AG09319 (cell line): ENCODE measurements at regions not wholly inside any gene's neighbourhood (a gene's known extent, or its start where the extent isn't known, plus 50 kb on each side); places are given as distances from the start of the nearest gene placed in this dataset.
"Not testable (repeated sequence)": the region's sequence is repeated elsewhere in the genome, so short reads cannot be mapped to it uniquely, and the experiment has no call there.

Experiments used
- DNase-seq: peaks from one replicate; pipeline ENCODE4 v3.0.0-alpha.2; 2010; ENCODE audit warnings: low read depth; ENCODE audit errors: extremely low read depth
- TF ChIP-seq, protein P1 (sequence below): IDR thresholded peaks from 2 replicates; pipeline ENCODE4 v1.5.1; 2011; ENCODE audit warnings: low read depth, mild to moderate bottlenecking, inconsistent platforms, low read length, moderate library complexity

DNA sequence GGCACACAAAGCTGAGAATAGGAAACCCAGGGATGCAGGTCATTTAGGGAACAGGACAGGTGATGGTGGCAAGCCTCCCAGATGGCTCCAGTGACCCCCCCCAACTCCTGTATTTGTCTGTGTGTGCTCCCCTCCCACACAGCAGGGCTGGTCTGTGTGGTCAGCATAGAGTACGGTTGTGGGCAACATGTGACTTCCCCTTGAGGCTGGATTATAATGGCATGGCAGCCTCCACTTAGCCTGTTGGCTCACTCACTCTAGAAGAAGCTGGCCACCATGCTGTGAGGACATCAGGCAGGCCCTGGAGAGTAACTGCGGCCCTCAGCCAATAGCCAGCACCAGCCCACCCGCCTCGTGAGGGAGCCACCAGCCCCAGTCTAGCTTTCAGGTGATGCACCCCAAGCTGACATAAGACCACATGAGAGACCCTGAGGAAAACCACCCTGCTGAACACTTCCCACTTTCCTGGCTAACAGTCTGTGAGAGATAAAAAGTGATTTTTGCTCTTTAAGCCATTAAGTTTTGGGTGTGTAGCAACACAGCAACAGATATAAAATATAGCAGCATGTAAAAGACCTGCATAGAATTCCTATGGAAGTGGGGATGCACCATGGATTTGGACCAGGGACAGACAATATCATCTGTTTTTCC lies 151.3 kb downstream of the LAT start:
- not testable (repeated sequence) for DNase-seq

DNA sequence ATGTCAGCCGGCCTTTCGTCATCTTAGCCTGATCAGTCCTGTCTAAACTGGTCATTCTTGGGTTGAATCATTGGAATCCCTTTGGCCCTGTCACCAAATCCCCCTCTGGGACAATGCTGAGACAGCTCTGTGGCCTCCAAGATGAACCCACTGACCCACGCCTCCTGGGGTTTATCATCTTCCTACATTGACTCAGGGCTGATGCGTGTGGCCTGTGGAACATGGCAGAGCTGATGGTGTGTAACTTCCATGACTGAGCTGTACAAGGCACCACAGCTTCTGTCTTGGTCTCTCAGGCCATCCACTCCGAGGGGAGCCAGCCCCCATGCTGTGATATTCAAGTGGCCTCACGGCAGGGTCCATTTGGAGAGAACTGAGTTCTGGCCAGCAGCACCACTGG lies 150.2 kb downstream of the LAT start:
- DNase-seq, result not testable (repeated sequence)

DNA sequence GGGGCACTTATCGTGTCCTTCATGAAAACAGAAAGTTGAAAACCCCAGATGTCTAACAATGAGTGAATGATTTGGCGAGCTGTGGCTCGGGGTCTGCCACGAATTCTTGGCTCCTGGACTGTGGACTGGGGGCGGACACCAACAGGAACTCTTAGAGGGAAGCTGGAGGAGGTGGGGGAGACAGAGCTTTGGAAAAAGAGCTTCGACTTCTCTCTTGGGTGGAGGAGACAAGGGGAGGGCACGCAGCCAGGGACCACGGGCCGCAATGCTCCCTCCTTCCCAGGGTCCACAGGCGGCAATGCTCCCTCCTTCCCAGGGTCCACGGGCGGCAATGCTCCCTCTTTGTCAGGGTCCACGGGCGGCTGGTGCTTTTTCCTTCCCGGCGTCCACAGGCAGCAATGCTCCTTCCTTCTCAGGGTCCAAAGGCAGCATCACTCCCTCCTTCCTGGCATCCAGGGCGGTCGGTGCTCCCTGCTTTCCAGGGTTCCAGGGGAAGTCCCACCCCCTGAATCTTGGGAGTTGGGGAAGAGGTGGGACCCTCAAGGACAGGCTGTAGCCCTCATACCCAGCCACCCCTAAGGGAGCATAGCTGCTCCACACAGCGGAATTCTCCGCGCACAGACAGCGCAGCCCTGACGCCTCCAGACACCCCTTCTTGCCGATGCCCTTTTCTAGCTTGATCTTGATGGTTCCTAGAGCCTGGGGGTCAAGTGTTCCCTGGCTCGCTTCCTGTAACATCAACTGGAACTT lies 149.0 kb downstream of the LAT start:
- not testable (repeated sequence) for DNase-seq

DNA sequence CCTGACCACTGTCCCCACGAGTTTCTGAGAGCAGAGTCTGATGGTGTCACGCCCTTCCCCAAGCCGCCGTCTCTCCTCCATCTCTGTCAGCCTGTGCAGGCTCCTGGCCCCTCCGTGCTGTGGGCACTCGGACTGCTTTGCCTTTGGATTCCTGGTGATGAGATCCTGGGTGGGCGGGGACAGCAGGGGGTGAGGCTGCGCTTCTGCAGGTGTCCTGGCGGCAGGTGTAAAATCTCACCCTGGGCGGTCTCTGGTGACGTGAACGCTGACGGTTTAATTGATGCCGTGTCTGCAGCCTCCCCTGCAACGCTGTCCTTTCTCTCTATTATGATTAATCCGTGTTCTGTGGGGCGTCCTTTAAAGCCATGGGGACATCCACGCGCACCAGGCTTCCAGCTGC lies 148.0 kb downstream of the LAT start:
- not testable (repeated sequence) for DNase-seq

DNA sequence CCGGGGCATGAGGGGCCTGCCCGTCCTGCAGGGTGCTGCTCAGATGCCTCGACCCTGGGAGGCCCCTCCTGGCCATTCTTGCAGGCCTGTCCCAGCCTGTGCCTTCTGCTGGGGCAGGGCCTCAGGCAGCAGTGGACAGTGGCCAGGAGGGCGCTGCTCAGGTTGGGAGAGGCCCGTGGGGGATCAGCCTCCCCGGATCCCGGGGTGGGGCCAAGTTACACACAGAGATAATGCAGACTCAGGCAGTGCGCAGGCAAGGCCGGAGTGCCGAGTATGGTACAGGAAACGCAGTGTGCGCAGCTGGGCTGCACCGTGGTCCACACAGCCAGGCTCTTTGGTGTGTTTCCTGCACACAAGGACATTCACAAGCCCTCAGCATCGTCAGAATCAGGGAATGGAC lies 147.6 kb downstream of the LAT start:
- not testable (repeated sequence) for DNase-seq

DNA sequence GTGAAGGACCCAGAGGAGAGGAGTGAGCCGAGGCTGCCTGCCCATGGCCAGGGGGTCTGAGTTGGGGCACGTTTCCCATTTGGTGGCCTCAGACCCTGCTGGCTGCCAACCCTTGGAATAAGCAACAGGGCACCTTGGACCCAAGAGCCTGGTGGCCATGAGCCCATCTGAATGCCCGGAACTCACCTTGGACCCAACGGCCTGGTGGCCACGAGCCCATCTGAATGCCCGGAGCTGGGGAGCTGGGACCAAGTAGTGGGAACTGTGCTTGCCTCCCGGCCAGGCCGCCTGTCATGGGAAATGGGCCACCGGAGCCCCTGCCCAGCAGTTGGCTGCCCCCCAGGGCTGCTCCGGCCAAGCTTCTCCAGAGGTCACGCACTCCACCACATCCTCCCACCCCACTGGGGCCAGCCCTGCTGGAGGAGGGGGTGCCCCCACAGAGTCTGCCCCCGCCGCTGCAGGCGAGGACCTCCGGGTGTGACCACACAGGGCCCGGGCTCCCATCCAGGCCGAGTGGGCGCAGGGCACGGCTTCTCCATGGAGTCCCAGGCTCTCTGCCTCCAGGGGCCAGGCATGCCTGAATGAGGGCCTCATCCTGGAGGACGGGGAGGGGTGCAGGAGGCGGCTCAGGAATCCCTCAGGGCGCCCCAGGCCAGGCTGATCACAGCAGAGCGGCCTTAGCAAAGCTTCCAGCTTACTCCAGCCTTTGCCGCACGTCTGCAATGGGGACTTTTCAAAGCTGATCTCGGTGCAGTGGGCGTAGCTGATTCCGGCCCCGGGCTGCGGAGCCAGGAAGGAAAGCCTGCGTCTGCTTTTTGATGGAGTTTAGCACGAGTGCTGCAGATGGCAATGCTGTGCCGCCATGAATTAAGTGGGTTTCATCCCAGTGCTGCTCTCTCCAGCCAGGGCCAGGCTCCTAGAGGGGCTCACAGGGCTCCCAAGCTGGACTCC lies 146.3 kb downstream of the LAT start:
- DNase-seq, result not testable (repeated sequence)

DNA sequence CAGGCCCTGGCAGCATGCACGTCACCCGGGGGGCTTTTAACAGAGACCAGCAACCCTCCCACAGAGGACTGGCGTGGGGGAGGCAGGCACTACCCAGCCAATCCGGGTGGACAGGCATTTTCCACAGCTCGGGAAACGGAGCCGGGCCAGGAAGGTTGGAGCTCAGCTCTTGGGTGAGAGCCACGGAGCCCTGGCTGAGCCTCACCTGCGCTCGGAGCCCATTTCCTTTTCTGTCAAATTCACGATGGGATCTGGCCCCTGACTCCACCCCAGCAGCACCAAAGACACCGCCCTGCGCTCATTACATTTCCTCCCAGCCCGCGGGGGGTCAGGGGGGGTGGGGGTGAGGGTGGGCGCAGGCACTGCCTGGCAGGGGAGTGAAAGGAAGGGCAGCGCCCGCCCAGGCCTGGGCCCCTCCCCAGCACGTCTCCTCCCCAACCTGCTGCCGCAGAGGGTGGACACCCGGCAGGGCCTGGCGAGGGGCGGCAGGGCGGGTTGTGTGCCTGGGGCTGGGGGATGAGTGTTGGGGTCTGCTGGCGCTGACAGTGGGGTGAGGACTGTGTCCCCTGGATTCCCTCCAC lies 145.4 kb downstream of the LAT start:
- not testable (repeated sequence) for DNase-seq

DNA sequence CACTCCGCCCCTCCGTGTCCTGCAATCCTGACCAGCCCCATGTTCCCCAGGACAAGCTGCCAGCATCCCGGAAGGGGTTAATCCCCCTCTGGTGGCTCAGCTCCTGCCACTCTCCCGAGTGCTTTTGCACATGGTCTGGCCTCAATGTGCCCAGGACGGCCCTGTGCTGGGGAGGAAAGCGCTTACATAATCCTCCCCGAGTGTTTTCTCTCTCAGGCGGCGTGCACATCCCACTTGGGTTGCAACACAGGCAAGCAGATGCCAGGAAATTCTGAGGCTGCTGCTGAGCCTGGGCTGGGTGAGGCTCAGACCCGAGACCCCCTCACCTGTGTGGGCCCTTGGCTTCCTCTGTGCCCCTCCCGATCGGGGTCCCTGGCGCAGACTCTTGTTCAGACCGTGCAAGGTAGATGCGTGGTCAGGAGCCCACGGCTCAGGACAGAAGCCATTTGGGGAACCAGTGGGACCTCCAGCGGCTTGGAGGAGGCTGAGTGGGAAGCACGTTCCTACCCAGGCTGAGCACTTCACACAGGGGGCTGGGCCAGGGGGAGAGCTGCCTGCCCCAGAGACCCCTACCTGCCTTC lies 144.7 kb downstream of the LAT start:
- not testable (repeated sequence) for DNase-seq

DNA sequence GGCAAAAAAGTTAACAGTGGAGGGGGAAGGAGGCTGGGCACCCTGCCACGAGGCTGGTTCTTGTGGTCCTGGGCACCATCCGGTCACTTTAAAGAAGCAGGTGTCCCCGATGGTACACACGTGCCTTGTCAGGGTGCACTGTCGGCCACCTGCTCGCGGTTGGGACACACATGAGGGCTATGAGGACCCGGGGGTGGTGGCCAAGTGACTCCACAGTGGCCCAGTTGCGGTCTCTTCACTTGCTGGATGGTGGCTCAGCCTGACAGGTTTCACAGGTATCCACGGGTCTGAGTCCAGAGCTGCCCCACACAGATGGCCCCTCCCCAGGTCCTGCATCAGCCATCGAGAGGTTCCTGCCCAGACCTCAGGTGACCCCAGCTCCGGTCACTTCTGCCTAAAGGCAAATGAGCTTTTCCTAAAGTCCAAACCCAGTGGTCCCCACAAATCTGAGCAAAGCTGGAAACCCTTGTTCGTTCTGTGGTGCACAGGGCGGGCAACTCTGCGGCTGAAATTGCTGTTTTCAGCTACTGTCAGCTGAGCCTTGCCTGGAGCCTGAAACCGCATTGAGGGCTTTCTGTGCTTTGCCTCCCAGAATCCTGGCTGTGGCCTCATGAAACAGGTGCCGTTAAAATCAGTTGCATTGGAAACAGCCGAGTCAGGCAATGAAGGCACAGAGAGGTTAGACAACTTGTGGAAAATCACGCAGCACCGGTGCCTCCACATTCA lies 144.0 kb downstream of the LAT start:
- DNase-seq, result not testable (repeated sequence)

DNA sequence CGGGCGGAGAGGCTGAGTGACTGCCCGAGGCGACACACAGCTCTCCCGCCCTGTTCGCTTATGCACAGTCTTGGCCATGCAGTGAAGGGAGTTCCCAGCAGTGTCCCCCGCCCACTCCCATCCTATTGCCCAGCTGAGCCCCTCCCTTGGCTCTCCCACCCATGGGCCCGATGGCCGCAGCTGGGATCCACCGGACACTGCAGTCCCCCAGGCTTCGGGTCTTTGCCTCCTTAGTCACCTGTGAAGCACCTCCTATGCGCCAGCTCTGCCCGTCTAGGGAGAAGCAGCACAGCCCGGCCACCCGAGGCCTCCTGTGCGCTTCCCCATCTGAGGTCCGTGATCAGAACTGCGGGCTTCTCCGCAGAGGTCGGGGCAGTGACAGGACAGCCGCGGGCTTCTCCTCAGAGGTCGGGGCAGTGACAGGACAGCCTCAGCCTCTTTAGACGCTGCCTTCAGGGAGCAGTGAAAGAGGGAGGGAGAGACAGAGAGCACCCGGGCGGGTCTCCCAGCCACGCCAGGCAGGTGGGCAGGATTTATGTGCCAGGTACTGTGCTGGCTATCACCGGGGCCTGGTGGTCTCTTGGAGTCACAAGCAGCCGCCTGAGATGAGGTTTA lies 143.1 kb downstream of the LAT start:
- DNase-seq, result not testable (repeated sequence)

DNA sequence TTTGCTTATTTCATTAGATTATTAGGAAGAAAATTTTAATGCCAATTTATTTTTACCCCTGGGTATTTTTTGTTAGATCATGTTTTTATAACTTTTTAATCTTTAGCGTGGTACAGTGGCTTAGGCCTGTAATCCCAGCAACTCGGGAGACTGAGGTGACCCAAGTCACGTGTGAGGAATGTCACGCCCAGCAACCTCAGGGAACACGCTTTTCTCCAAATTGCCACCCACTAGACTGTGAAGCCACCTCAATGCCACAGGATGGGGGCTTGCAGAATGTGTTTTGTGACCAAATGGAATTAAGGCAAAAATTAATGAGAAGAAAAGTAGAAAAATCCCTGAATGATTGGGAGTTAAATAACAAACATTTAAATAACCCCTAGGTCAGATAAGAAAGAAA lies 141.8 kb downstream of the LAT start:
- TF ChIP-seq, protein P1, sequence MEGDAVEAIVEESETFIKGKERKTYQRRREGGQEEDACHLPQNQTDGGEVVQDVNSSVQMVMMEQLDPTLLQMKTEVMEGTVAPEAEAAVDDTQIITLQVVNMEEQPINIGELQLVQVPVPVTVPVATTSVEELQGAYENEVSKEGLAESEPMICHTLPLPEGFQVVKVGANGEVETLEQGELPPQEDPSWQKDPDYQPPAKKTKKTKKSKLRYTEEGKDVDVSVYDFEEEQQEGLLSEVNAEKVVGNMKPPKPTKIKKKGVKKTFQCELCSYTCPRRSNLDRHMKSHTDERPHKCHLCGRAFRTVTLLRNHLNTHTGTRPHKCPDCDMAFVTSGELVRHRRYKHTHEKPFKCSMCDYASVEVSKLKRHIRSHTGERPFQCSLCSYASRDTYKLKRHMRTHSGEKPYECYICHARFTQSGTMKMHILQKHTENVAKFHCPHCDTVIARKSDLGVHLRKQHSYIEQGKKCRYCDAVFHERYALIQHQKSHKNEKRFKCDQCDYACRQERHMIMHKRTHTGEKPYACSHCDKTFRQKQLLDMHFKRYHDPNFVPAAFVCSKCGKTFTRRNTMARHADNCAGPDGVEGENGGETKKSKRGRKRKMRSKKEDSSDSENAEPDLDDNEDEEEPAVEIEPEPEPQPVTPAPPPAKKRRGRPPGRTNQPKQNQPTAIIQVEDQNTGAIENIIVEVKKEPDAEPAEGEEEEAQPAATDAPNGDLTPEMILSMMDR, result no peak
- DNase-seq, result no peak

DNA sequence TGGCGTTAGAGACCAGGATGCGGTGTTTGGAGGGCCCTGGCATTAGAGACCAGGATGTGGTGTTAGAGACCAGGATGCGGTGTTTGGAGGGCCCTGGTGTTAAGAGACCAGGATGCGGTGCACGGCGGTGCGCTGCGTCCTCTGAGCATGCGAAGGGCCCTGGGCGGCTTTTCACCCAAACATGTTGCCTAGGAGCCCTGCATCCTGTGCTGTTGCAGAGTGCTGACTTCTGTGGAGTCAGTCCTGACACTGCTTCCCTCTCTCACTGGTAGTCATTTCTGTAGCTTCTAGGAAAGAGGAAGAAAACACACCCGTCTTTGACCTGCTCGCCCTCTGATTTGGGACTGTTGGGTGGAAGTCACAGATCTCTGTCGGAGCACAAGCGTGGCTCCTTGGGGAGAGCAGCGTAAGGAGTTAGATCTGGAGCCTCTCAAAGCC lies 141.2 kb downstream of the LAT start:
- no peak for DNase-seq
- TF ChIP-seq, protein P1, result no peak
